GM13976 (cell line): ENCODE measurements at regions not wholly inside any gene's neighbourhood (a gene's known extent, or its start where the extent isn't known, plus 50 kb on each side); places are given as distances from the start of the nearest gene placed in this dataset.

Experiments used
- DNase-seq: peaks from one replicate; pipeline ENCODE4 v3.0.0; 2012; ENCODE audit warnings: low spot score
- in situ Hi-C: fragments of 300-500 bp; cut with MboI; formaldehyde crosslinking; loops from one replicate; pipeline ENCODE4 v1.12.0; 2022; ENCODE audit warnings: low sequenced_read_pairs, mixed read lengths, inconsistent platforms; ENCODE audit not compliant: unreplicated experiment
- TF ChIP-seq, protein P1 (sequence below): IDR thresholded peaks from 2 replicates; pipeline ENCODE4 v1.5.1; 2012; ENCODE audit warnings: borderline replicate concordance, mild to moderate bottlenecking; ENCODE audit not compliant: insufficient read depth; ENCODE audit errors: extremely low read depth, missing control alignments, control extremely low read depth

DNA sequence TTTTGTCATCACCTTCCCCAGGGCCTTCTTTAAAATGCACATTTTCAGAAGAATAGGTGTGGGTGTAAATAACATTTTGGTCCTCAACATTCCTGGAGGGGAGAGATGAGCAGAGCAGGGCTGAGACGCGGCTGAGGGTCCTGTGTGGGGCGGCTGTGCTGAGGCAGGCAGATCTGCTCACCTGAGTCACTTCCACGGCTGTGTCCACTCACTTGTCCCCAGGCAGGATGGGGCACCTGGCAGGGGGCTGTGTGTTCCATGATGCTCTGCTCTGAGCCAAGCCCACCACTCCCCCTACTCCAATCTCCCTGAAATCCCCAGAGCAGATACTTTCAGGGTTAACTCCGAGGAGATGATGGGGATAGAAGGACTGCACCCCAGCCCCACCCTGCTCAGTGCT lies 93.8 kb downstream of the GLRX3 start:
- TF ChIP-seq, protein P1, sequence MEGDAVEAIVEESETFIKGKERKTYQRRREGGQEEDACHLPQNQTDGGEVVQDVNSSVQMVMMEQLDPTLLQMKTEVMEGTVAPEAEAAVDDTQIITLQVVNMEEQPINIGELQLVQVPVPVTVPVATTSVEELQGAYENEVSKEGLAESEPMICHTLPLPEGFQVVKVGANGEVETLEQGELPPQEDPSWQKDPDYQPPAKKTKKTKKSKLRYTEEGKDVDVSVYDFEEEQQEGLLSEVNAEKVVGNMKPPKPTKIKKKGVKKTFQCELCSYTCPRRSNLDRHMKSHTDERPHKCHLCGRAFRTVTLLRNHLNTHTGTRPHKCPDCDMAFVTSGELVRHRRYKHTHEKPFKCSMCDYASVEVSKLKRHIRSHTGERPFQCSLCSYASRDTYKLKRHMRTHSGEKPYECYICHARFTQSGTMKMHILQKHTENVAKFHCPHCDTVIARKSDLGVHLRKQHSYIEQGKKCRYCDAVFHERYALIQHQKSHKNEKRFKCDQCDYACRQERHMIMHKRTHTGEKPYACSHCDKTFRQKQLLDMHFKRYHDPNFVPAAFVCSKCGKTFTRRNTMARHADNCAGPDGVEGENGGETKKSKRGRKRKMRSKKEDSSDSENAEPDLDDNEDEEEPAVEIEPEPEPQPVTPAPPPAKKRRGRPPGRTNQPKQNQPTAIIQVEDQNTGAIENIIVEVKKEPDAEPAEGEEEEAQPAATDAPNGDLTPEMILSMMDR = no peak
- no peak for DNase-seq
- in situ Hi-C loops = no loop called here

- in situ Hi-C loops = no loop called here
- TF ChIP-seq, protein P1 = no peak
- DNase-seq = no peak
Observed at GRCh38 chr10:130230611-130231010, 94.4 kb downstream of the GLRX3 start.

DNA sequence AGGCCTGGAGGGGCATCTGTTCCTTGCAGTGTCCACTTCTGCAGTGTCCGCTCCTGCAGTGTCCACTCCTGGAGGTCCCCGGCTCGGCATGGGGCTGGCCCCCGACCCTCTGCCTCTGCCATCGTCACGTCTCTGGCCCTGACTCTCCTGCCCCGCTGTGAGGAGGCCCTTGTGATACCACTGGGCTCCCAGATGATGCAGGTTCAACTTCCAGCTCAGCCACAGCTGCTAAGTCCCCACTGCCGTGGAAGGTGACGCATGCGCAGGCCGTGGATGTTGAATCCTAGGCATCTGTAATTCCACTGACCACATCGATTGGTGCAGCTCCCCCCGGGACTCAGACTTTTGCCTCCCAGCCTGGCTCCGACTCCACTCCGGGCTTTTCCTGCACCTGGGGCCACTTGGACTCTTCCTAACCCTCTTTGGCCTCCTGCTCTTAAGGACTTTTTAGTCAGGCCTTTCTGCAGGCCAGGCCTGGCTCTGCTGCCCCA lies 95.1 kb downstream of the GLRX3 start:
- DNase-seq = no peak
- TF ChIP-seq, protein P1 = no peak
- in situ Hi-C loops = no loop called here

DNA sequence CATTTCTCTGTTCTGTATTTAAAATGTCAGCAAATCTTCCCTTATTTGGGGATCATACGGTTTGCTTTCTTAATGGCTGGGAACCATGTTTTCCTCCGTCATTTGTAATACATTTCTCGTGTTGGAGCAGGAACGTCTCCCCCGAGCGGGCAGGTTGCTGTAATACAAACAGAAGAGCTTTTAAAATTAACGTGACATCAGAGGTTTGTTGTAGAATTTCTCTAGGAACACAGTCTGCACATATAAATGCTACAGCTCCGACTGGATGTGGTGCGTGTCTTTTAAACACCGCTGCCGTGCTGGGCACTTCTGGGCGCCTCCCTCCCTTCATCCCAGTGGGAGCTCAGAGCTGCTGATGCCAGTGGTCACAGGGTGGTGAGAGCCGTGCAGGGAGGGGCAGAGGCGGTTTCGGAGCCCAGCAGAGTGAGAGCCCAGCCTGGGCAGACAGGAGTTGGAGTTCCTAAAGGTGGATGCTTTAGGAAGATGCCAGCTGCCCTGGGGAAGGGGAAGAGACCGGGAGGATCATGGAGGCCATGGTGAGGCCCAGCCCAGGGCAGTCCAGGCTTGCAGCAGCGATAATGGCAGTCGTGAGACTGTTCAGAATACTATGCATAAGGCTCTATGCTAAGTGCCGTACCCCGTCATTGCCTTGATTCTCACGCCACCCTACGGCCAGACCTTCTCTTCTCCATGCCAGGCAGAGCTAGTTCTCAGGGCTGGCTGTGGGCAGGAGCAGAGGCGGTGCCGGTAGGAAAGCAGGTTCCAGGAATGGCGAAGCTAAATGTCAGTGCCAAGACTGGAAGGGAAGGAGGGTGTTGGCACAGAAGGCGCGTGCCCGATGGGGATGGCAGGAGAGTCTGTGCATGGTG lies 96.2 kb downstream of the GLRX3 start:
- TF ChIP-seq, protein P1 = no peak
- in situ Hi-C loops = no loop called here
- no peak for DNase-seq

DNA sequence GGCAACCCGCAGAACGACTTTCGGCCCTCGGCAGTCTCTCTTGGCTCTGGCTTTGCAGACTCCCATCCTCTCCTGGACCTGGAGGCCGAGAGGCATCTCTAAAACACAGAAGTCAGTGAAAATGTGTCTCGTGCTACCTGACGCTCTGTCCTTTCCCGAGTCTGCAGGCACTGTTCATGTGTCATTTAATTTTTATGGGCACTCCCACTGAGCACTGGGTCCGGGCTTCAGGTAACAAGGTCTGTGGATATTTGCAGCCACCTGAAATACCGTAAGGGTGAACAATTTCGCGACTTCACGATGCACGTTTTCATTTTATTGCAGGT lies 96.8 kb downstream of the GLRX3 start:
- DNase-seq = no peak
- in situ Hi-C loops = no loop called here
- TF ChIP-seq, protein P1 = no peak

GRCh38 chr10:130233426-130233825 lies 97.2 kb downstream of the GLRX3 start:
- in situ Hi-C loops = no loop called here
- no peak for DNase-seq

More at GRCh38 chr10:130233426-130233825, 97.2 kb downstream of the GLRX3 start:
- TF ChIP-seq, protein P1 = no peak
